Cardiac septum (tissue), 1 donor: ENCODE measurements at regions not wholly inside any gene's neighbourhood (a gene's known extent, or its start where the extent isn't known, plus 50 kb on each side); places are given as distances from the start of the nearest gene placed in this dataset.

Experiments
- DNase-seq: peaks from one replicate; pipeline ENCODE4 v3.0.0-alpha.2; 2020; ENCODE audit warnings: low spot score
- intact Hi-C: fragments of 100-400 bp; cut with DNase I; formaldehyde crosslinking; loops from one replicate; pipeline ENCODE4 v1.14.0; 2022
- donor health status: DM: no; HTN: no; CAD: no.

GRCh38 chr10:113316506-113316905, 236.3 kb upstream of the HABP2 start:
- intact Hi-C loops = no loop called here

GRCh38 chr10:113317489-113317888, 235.4 kb upstream of the HABP2 start:
- no peak for DNase-seq
- intact Hi-C loops = no loop called here

More at GRCh38 chr10:113316506-113316905, 236.3 kb upstream of the HABP2 start:
- DNase-seq = no peak

- intact Hi-C loops = no loop called here
- no peak for DNase-seq
Observed at GRCh38 chr10:113319479-113319878, 233.4 kb upstream of the HABP2 start.

GRCh38 chr10:113320211-113320610, 232.6 kb upstream of the HABP2 start:
- no peak for DNase-seq
- intact Hi-C loops = no loop called here

GRCh38 chr10:113320987-113321386, 231.9 kb upstream of the HABP2 start:
- intact Hi-C loops = no loop called here
- no peak for DNase-seq

- no peak for DNase-seq
- intact Hi-C loops = no loop called here
Observed at GRCh38 chr10:113322843-113323242, 230.0 kb upstream of the HABP2 start.

GRCh38 chr10:113323985-113324384, 228.9 kb upstream of the HABP2 start:
- no peak for DNase-seq
- intact Hi-C loops = no loop called here

- intact Hi-C loops = no loop called here
- DNase-seq = no peak
Observed at GRCh38 chr10:113326160-113327111, 226.4 kb upstream of the HABP2 start.

GRCh38 chr10:113329121-113329596, 223.7 kb upstream of the HABP2 start:
- intact Hi-C loops = no loop called here
- DNase-seq = no peak

GRCh38 chr10:113331961-113332360, 220.9 kb upstream of the HABP2 start:
- DNase-seq = no peak
- intact Hi-C loops = no loop called here

- intact Hi-C loops = no loop called here
- DNase-seq = no peak
Observed at GRCh38 chr10:113333313-113333712, 219.5 kb upstream of the HABP2 start.

GRCh38 chr10:113335592-113335991, 217.3 kb upstream of the HABP2 start:
- DNase-seq = no peak
- intact Hi-C loops = no loop called here

- intact Hi-C loops = no loop called here
Observed at GRCh38 chr10:113336549-113337130, 216.2 kb upstream of the HABP2 start.

GRCh38 chr10:113337142-113337541, 215.7 kb upstream of the HABP2 start:
- no peak for DNase-seq
- intact Hi-C loops = no loop called here

More at GRCh38 chr10:113336549-113337130, 216.2 kb upstream of the HABP2 start:
- no peak for DNase-seq

GRCh38 chr10:113339121-113339520, 213.7 kb upstream of the HABP2 start:
- intact Hi-C loops = no loop called here
- no peak for DNase-seq

- intact Hi-C loops = no loop called here
- DNase-seq = no peak
Observed at GRCh38 chr10:113340282-113340681, 212.6 kb upstream of the HABP2 start.

GRCh38 chr10:113341138-113341537, 211.7 kb upstream of the HABP2 start:
- DNase-seq = no peak
- intact Hi-C loops = no loop called here

- intact Hi-C loops = no loop called here
- no peak for DNase-seq
Observed at GRCh38 chr10:113345826-113346624, 206.8 kb upstream of the HABP2 start.

- no peak for DNase-seq
- intact Hi-C loops = no loop called here
Observed at GRCh38 chr10:113347508-113347907, 205.3 kb upstream of the HABP2 start.

- DNase-seq = no peak
- intact Hi-C loops = no loop called here
Observed at GRCh38 chr10:113348694-113349093, 204.2 kb upstream of the HABP2 start.
